ENCODE measurements at regions not wholly inside any gene's neighbourhood (a gene's known extent, or its start where the extent isn't known, plus 50 kb on each side); places are given as distances from the start of the nearest gene placed in this dataset.

GRCh38 chr4:165610679-165611437 is 232.1 kb downstream of the CPE start:
- intact Hi-C loops (cut with micrococcal nuclease): no loop called here

- intact Hi-C loops (cut with micrococcal nuclease): no loop called here
Measured at GRCh38 chr4:165612936-165613335, 234.1 kb downstream of the CPE start.

- intact Hi-C loops (cut with micrococcal nuclease): no loop called here
Measured at GRCh38 chr4:165613581-165613980, 234.8 kb downstream of the CPE start.

GRCh38 chr4:165620913-165621312 is 242.1 kb downstream of the CPE start:
- intact Hi-C loops (cut with micrococcal nuclease): no loop called here

GRCh38 chr4:165621983-165622382 is 243.2 kb downstream of the CPE start:
- intact Hi-C loops (cut with micrococcal nuclease): no loop called here

GRCh38 chr4:165625281-165625680 is 246.5 kb downstream of the CPE start:
- intact Hi-C loops (cut with micrococcal nuclease): no loop called here

GRCh38 chr4:165626316-165626715 is 246.7 kb upstream of the TLL1 start:
- intact Hi-C loops (cut with micrococcal nuclease): no loop called here

- intact Hi-C loops (cut with micrococcal nuclease): no loop called here
Measured at GRCh38 chr4:165627128-165627527, 245.9 kb upstream of the TLL1 start.

GRCh38 chr4:165627548-165627947 is 245.5 kb upstream of the TLL1 start:
- intact Hi-C loops (cut with micrococcal nuclease): no loop called here

GRCh38 chr4:165628572-165628971 is 244.5 kb upstream of the TLL1 start:
- intact Hi-C loops (cut with micrococcal nuclease): no loop called here

- intact Hi-C loops (cut with micrococcal nuclease): no loop called here
Measured at GRCh38 chr4:165630671-165631070, 242.4 kb upstream of the TLL1 start.

GRCh38 chr4:165631208-165631894 is 241.7 kb upstream of the TLL1 start:
- intact Hi-C loops (cut with micrococcal nuclease): no loop called here

- intact Hi-C loops (cut with micrococcal nuclease): no loop called here
Measured at GRCh38 chr4:165631912-165632311, 241.1 kb upstream of the TLL1 start.

- intact Hi-C loops (cut with micrococcal nuclease): no loop called here
Measured at GRCh38 chr4:165634766-165635165, 238.3 kb upstream of the TLL1 start.

- intact Hi-C loops (cut with micrococcal nuclease): no loop called here
Measured at GRCh38 chr4:165635381-165635780, 237.7 kb upstream of the TLL1 start.

GRCh38 chr4:165635951-165636350 is 237.1 kb upstream of the TLL1 start:
- intact Hi-C loops (cut with micrococcal nuclease): no loop called here

GRCh38 chr4:165651901-165652300 is 221.1 kb upstream of the TLL1 start:
- intact Hi-C loops (cut with micrococcal nuclease): no loop called here

GRCh38 chr4:165654556-165654955 is 218.5 kb upstream of the TLL1 start:
- intact Hi-C loops (cut with micrococcal nuclease): no loop called here

- intact Hi-C loops (cut with micrococcal nuclease): no loop called here
Measured at GRCh38 chr4:165656399-165656798, 216.6 kb upstream of the TLL1 start.

GRCh38 chr4:165656829-165657490 is 216.1 kb upstream of the TLL1 start:
- intact Hi-C loops (cut with micrococcal nuclease): no loop called here

- intact Hi-C loops (cut with micrococcal nuclease): no loop called here
Measured at GRCh38 chr4:165662341-165662740, 210.7 kb upstream of the TLL1 start.

- intact Hi-C loops (cut with micrococcal nuclease): no loop called here
Measured at GRCh38 chr4:165663411-165663810, 209.6 kb upstream of the TLL1 start.

All from T-helper 1 cell treated with Interleukin-12 subunit alpha and Interleukin-12 subunit beta and Interleukin-4 antibody, amounts not matched to agents 30 ng/mL and 1 ng/mL, for 36 hours (primary cell).